HG03460 (cell line): ENCODE measurements at regions not wholly inside any gene's neighbourhood (a gene's known extent, or its start where the extent isn't known, plus 50 kb on each side); places are given as distances from the start of the nearest gene placed in this dataset.
A peak's percentile ranks its signal among the peaks of the same experiment; 100 is the strongest.
"Not testable (repeated sequence)": the region's sequence is repeated elsewhere in the genome, so short reads cannot be mapped to it uniquely, and the experiment has no call there.

Source experiments
- ATAC-seq: cut with Tn5 transposase; IDR thresholded peaks from one replicate; pipeline ENCODE4 v1.9.1; 2021; ENCODE audit not compliant: unreplicated experiment

DNA sequence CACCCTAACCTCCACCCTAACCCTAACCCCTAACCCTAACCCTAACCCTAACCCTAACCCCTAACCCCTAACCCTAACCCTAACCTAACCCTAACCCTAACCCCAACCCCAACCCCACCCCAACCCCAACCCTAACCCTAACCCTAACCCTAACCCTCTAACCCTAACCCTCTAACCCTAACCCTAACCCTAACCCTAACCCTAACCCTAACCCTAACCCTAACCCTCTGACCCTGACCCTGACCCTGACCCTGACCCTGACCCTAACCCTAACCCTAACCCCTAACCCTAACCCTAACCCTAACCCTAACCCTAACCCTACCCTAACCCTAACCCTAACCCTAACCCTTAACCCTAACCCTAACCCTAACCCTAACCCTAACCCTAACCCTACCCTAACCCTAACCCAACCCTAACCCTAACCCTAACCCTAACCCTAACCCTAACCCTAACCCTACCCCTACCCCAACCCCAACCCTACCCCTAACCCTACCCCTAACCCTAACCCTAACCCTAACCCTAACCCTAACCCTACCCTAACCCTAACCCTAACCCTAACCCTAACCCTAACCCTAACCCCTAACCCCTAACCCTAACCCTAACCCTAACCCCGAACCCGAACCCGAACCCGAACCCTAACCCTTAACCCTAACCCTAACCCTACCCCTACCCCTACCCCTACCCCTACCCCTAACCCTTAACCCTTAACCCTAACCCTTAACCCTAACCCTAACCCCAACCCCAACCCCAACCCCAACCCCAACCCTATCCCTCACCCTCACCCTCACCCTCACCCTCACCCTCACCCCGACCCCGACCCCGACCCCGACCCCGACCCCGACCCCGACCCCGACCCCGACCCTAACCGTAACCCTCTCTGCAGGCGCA, 186.2 kb upstream of the CHL1 start:
- ATAC-seq = not testable (repeated sequence)

DNA sequence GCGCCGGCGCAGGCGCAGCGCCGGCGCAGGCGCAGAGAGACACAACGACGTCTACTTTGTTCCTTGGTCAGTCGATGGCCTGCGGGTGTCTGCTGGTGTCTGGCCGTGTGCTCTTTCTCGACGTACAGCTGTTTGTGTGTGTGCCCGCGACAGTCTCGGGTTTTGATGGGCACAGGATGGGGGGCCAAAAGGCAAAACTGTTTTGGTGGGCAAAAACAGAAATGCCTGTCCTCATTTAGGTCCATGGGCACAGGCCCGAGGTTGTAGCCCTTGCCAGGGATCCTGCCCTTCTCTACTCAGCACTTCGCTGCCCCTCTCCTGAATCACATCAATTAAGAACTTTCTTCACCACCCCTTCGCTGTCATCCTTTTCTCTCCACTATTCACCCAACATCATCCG, 184.8 kb upstream of the CHL1 start:
- ATAC-seq = no peak

DNA sequence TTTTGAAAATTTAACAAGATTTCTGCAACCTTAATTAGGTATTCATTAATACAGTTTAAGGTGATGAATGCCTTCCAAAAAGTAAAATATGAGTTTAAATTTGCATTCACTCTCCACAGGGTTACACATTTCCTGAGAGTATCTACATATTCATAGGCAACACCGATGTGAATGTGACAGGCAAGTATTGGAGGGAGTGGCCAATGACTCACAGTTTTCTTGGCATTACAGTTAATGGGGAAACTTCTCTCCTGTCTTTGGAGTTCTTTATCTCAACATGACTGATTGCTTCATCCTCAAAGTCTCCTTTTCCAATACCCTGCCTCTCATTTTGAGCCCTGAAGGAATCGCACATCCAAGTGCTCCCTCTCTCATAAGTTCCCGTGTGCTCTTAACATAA, 181.9 kb upstream of the CHL1 start:
- no peak for ATAC-seq

DNA sequence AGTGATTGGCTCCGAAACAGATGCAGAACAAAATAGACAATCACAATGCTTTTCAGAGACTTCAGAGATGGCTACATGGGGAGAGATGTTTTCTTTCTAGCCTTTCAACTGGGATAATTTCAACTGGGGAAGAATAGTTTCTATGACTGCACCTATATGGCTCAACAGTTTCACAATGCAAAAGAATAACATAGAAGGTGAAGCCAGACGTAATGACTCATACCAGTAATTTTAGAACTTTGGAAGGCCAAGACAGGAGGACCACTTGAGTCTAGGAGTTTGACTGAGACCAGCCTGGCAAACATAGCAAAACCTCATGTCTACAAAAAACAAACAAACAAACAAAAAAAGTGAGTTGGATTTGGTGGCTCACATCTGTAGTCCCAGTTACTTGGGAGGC, 180.2 kb upstream of the CHL1 start:
- ATAC-seq = no peak

DNA sequence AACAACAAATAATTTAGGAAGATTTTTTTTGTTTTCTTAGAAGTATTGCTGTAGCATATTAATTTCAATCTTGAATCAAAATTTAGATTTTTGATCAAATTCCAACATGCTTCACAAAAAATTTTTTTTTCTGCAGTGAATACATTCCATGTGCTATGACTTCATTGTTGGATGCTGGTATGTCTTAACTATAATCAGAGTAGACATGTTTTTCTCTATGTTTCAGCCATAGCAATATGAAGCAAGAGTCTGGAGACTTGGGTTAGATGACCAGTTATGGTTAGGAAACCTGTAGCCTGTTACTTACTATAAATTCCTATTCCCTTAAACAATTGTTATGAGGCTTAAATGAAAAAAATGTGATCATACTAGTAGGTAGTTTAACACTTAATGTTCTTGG, 176.1 kb upstream of the CHL1 start:
- no peak for ATAC-seq

DNA sequence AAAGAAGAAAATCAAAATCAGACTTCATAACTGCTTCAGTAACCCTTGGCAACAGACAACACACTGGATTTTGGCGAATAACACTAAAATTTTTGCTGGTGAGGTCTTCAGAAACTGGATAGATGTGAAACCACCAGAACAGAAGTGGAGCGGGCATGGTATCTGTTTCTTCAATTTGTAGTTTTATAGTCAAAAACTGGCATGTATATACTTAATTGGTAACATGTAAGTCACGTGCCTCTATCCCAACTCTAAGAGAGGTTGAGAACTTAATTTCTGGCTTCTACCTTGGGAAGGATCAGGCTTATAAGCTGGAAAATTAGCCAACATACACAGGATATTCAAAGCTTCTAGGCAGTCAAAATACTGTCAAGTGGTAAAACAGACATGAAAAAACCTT, 172.6 kb upstream of the CHL1 start:
- ATAC-seq = no peak

DNA sequence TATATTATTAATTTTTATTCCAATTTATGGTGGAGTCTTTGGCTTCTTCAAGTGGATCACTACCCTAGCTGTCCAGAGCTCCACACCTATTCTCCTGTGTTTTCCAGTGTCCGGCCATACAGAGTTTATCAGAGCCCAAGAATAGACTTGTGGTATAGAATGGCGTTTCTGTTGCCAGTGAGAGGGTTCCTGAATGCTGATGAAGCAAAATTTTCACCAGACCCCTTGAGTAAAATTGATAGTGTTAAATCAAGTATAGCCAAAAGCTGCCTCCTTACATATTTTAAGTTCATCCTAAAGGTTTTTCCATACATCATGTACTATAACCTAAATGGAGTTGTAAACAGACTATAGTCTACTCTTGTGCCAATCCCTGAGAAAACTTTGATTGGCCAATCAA, 171.5 kb upstream of the CHL1 start:
- ATAC-seq = no peak

DNA sequence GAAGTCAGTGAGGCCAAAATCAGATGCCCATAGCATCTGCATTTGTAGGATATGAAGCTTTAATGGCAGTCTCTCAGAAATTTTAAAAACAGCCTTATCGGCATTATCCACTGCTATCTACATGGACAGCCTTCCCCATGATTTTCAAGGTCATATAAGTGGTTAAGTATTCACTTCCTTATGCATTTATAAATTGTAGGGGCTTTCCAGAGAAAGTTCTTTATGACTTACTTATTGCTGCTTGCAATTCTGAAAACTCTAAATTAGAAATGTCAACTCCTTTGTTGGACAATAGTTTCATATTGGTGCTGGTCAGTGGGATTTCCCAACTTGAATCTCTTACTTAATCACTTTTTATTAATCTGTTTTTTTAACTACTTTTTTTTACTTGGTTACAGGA, 160.6 kb upstream of the CHL1 start:
- not testable (repeated sequence) for ATAC-seq

DNA sequence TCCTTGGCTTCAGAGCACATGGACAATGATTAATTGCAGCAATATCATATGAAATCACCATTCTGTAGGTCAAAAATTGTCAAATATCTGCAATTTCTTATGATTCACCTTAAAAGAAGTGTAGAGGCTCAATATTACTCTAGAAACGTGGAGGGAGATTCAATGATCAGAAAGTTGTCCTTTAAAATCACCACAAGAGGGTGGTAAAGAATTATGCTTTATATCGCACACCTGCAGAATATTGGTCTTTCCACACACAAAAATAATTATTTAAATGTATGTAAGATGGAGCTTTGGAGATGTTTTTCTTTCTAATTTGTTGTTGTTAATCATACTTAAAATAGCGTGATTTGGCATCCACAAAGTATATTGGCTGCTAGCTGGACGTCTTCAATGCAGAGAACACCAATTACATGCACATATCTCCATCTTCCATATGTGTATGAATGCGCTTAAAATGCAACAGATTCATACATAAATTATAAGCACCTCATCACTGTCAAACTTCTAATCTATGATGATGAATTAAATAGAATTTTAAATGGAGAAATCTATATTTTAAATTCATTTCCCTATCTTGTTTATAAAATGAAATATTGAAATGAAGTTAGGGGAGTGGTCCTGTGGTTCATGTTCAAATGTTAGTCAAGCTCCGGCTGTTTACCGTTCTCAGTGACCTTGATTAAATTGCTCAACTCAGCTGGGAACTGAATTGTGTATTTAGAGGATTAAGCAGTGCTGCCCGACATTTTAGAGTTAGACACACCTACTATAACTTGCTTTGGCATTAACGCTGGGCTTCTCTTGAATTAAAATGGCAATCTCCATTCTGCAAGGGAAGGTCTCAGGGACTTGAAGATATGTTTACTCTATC, 153.5 kb upstream of the CHL1 start:
- ATAC-seq = peak; percentile 54

DNA sequence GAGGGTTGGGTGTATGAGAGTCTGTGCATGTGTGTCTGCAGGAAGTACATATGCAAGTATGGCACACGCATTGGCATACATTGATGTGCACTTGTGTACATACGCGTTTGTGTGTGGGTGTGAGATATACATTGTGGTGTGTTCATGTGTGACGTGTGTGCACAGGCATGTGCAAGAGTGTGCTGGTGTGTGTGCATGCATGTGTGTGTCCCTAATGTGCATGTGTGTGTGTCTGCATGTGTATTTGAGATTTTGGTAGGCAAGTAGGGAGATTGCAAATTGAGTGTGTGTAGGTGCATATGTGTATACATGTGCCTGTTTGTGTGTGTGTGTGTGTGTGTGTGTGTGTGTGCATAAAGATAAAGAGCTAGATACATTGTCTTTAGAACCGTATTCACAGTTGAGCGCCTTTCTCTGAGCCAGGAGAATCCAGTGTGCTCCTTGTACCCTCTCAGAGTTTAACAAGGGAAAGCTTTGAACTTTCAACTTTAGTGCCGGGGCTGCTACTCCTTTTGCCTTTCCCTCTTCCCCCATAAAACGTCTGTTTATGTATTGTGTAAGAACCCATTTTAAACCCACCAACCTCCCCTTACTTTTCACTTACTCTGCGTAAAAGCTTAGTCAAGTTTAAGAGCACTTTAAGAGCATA, 152.4 kb upstream of the CHL1 start:
- no peak for ATAC-seq

DNA sequence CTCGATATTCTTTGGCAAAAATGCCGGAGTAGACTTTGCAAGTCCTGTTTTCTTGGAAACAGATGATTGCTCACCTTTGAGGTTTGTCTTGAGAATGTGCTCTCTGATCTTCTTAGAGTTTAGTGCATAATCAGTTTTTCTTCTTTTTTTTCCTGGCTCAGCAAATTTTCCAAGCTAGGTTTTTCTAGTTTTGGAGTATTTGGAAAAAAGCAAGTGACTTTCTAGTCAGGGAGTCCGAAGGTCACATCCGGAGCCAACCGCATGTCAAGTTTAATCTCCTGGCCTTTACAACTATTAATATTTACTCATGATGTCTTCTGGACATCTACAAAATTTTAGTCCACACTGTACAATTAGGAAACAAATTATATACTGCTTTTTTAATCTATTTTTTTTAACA, 151.6 kb upstream of the CHL1 start:
- not testable (repeated sequence) for ATAC-seq

DNA sequence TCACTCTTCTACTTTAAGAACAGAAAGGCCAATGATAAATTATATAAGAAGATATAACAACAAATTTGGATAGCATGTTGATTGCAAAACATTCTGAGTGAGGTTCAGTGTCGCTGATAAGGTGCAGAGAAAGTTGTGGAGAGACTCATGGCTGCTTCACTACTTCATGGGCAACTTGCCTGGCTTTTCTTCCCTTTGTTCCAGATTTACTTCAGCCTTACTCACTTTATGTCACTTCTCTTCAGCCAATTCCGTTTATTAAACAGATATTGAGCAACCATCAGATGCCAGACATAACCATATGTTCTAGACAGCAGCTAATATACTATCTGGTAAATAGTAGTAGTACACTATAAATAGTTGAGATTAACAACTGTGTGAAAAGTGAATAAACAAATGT, 150.0 kb upstream of the CHL1 start:
- no peak for ATAC-seq

DNA sequence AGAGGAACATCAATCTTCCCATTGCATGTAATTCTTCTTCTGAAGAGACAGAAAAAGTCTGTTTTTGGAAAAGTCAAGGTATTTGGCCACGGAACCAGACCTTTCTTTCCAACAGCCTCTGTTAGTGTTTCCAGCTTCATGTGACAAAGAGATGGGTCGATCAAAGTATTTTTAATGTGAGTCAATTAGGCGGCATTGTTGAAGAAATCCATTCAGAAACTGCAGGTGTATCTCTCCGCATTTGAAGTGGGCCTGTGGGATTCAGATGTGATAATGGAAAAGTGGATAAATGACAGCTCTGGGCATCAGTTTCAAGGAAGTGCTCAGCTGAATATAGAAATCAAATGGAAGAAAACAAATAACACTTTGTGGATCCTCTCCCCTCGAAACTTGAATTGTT, 143.1 kb upstream of the CHL1 start:
- ATAC-seq = not testable (repeated sequence)

DNA sequence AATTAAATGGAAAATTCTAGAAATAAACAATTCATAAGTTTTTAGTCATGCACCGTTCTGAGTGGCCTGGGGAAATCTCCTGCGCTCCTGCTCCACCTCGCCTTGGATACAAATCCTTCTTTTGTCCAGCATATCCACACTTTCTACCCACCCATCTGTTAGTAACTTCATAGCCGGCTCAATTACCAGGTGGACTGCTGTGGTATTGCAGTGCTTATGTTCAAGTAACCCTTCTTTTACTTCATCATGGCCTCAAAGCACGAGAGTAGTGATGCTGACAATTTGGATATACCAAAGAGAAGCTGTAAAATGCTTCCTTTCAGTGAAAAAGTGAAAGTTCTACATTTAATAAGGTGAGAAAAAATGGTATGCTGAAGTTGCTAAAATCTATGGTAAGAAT, 142.3 kb upstream of the CHL1 start:
- ATAC-seq = no peak

DNA sequence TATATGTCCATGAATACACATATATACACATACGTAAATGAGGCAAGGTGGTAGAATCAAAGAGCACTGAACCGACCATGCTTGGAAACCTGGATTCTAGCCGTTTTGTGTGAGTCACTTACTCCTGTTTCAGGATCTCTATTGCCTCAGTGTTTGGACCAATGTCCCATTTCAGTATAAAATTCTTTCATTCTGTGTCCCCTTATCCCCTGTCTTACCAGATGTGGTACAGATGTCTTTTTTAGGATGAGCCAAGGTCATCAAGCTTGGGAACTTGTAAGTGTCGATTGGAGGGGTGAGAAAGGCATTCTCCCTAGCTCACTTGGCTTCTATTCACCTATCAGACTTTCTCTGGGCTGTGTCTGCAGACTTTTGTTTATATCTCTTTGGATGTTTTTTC, 139.9 kb upstream of the CHL1 start:
- no peak for ATAC-seq

DNA sequence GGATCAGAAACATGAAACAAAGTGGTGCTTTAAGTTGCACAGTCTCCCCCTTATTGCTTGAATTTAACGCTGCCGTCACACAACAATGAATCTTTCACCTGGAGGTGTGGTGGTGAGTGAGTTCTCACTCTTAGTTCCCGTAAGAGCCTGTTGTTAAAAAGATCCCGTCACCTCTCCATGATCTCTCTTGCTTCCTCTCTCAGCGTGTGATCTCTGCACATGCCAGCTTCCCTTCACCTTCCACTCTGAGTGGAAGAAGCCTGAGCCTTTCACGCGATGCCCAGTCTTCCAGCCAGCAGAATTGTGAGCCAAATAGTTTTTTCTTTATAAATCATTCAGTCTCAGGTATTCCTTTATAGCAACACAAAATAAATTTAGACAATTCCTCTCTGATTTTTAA, 136.7 kb upstream of the CHL1 start:
- ATAC-seq = no peak

DNA sequence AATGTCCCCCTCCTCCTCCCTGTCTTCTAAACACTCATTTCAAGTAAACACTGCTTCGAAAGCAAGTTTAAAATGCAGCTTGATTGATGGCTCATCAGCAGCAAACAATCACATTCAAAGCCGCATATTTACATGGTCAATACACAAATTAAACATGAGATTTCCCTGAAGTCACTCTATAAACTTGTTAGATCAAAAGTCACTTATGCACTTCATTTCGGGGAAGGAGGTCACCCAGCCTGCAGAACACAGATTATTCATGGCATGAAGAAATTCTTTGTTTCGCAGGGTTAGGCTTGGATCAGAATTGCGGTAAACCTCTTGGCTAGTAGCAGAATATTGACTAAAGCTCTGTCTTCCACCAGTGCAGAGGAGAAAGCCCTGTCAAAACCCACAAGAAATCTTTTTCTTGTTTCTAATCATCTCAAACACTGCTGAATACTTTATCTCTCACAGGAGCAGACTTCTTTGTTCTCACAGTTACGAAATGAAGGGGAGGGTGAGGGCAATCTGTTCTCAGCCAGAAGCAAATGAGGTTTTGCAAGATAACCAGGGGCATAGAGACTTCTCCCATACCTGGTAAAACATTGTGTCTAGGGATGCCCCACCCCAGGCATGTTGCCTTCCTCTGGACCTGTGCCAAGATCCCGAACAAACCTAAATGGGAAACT, 133.3 kb upstream of the CHL1 start:
- no peak for ATAC-seq

DNA sequence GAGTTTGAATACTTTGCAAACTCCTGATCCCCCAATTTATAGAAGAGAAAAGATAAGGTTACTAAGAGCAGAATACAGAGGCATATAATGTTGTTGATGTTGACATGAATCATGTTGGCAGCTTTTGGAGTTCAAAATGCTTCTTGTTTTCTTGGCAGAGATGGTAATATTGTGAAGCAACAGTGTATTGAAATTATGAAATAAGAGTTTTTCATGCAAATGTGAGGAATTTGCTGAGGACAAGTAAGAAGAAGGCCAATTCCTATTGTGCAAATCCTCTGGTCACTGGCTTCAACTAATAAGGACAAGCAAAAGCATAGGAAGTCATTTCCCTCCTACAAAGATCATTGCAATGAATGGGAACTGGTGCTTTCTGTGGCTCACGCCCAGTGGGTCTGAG, 126.9 kb upstream of the CHL1 start:
- ATAC-seq = no peak

DNA sequence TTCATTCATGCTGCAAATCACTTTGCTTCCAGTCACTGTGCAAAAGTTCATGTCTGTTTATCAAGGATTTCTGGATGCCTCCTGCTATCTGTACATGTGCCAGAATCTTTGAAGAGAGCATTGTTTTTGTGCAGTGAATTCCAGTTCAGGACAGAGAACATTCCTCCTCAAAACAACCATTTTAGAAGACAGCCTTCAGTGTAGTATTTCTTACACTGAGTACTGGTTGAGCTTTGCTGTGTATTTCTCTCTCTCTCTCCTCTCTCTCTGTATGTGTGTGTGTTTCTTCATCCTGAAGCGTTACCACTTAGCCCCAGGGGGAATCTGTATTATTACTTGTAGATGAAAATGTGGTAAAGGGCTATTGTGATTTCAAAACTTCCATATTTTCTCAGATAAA, 123.8 kb upstream of the CHL1 start:
- ATAC-seq = no peak

DNA sequence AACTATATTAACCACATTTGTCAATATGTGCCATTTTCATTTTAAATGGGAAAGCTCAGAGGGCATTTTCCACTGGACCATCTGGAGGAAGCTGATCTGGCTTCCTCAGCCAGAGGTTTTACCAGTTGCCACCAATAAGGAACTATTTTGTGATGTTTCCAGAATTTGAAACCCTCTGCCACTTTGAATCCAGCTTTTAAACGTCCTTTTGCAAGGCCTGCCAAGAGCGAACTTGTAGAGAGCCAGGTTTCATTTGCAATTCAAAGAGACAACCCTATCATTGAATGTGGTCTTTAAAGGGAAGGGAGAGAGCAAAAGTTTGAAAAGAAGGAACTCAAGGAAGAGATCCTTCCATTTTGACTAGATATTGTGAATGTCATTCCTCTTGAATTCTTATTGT, 123.3 kb upstream of the CHL1 start:
- ATAC-seq = no peak

DNA sequence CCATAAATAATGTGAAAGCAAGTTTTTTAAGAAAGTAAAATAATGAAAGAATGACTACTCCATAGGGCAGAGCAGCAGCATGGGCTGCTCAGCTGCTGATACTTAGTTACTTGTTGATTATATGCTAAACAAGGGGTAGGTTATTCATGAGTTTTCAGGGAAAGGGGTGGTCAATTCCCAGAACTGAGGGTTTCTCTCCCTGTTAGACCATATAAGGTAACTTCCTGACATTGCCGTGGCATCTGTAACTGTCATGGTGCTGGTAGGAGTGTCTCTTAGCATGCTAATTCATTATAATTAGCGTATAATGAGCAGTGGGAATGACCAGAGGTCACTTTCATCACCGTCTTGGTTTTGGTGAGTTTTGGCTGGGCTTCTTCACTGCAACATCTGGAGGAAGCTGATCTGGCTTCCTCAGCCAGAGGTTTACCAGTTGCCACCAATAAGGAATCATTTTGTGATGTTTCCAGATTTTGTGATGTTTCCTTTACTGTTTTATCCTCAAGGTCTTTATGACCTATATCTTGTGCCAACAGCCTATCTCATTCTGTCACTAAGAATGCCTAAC, 121.8 kb upstream of the CHL1 start:
- no peak for ATAC-seq
